ENCODE measurements at regions not wholly inside any gene's neighbourhood (a gene's known extent, or its start where the extent isn't known, plus 50 kb on each side); places are given as distances from the start of the nearest gene placed in this dataset.

GRCh38 chr1:80646053-80646452, 1154.7 kb upstream of the ADGRL2 start:
- BruUV-seq (replicated peaks), result no TSS peak
- WGBS (ENCODE audit: low lambda C conversion rate), result 0% methylated on average over 2 of the region's 2 CpGs
- Histone ChIP-seq H4K20me1 (ENCODE audit: insufficient read depth, low read length) (no peaks in the 10 kb centered on the region), H2AFZ (ENCODE audit: low read length) (no peak overlapping the region), H3K27me3 (ENCODE audit: control insufficient read depth in 1 of 2, insufficient read depth in 2 of 2, low read length in 2 of 2) (no peaks in the 10 kb centered on the region), H3K36me3 (replicated peaks in 1 of 2; ENCODE audit: control insufficient read depth in 1 of 2, insufficient read depth in 2 of 2, low read length in 2 of 2) (no peaks in the 10 kb centered on the region), H3K9ac (ENCODE audit: insufficient read depth, low read depth, low read length) (no peak overlapping the region), H3K4me1 (ENCODE audit: insufficient read depth, low read length) (no peaks in the 10 kb centered on the region), H3K27ac (ENCODE audit: extremely low read length, insufficient read depth, low read length) (no peak overlapping the region), H3K4me3 (replicated peaks in 1 of 3; ENCODE audit: insufficient read depth in 1 of 3, low read depth in 2 of 3, low read length in 3 of 3) (no peak overlapping the region), H3K9me3 (ENCODE audit: low read length) (peaks cover 73% of the 10 kb centered on the region), H3K4me2 (ENCODE audit: low read depth, low read length) (no peak overlapping the region), H3K79me2 (ENCODE audit: insufficient read depth, low read length) (no peaks in the 10 kb centered on the region)
- FAIRE-seq, result no peak
- ChIA-PET CTCF (ENCODE audit: low intra/inter-chr PET ratio, low total read pairs) (no interaction called here), POLR2A (no interaction called here)
- in situ Hi-C loops (cut with HindIII; ENCODE audit: extremely low pct_ligation_motif_present, low pct_unique_long_range_greater_than_20kb), result no loop called here
- DNase-seq (ENCODE audit: low spot score), result no peak
- no peak for ATAC-seq
- intact Hi-C loops (cut with micrococcal nuclease; ENCODE audit: unreplicated experiment), result no loop called here
- TF ChIP-seq ZNF710 (CRISPR knock-in tag; IDR thresholded peaks at IDR 0.05; ENCODE audit: borderline replicate concordance), result no peak

GRCh38 chr1:80645621-80646020, 1155.1 kb upstream of the ADGRL2 start:
- BruUV-seq (replicated peaks), result no TSS peak
- ChIA-PET CTCF (ENCODE audit: low intra/inter-chr PET ratio, low total read pairs) (no interaction called here), POLR2A (no interaction called here)
- no peaks in the 10 kb centered on the region for H4K20me1 ChIP-seq (ENCODE audit: insufficient read depth, low read length)
- in situ Hi-C loops (cut with HindIII; ENCODE audit: extremely low pct_ligation_motif_present, low pct_unique_long_range_greater_than_20kb), result no loop called here
- no peaks in the 10 kb centered on the region for H3K36me3 ChIP-seq (replicated peaks in 1 of 2; ENCODE audit: control insufficient read depth in 1 of 2, insufficient read depth in 2 of 2, low read length in 2 of 2)
- intact Hi-C loops (cut with micrococcal nuclease; ENCODE audit: unreplicated experiment), result no loop called here
- no peaks in the 10 kb centered on the region for H3K79me2 ChIP-seq (ENCODE audit: insufficient read depth, low read length)
- FAIRE-seq (no peak), DNase-seq (ENCODE audit: low spot score) (no peak), ATAC-seq (no peak)
- H3K4me3 ChIP-seq (replicated peaks in 1 of 3; ENCODE audit: insufficient read depth in 1 of 3, low read depth in 2 of 3, low read length in 3 of 3), result no peak overlapping the region
- no peak overlapping the region for H2AFZ ChIP-seq (ENCODE audit: low read length)
- TF ChIP-seq MXD3 (CRISPR knock-in tag; IDR thresholded peaks at IDR 0.05) (no peak), SALL2 (CRISPR knock-in tag; IDR thresholded peaks at IDR 0.05) (no peak), MEIS2 (CRISPR knock-in tag; IDR thresholded peaks at IDR 0.05) (no peak), PBX2 (CRISPR knock-in tag; IDR thresholded peaks at IDR 0.05) (no peak), HMG20B (CRISPR knock-in tag; conservative IDR thresholded peaks at IDR 0.05) (no peak), GABPB1 (CRISPR knock-in tag; IDR thresholded peaks at IDR 0.05) (no peak), ATF7 (IDR thresholded peaks at IDR 0.05) (no peak), ATF7 (CRISPR knock-in tag; IDR thresholded peaks at IDR 0.05) (no peak)
- no peaks in the 10 kb centered on the region for H3K4me1 ChIP-seq (ENCODE audit: insufficient read depth, low read length)
- H3K4me2 ChIP-seq (ENCODE audit: low read depth, low read length), result no peak overlapping the region
- peaks cover 74% of the 10 kb centered on the region for H3K9me3 ChIP-seq (ENCODE audit: low read length)
- no peaks in the 10 kb centered on the region for H3K27me3 ChIP-seq (ENCODE audit: control insufficient read depth in 1 of 2, insufficient read depth in 2 of 2, low read length in 2 of 2)
- H3K9ac ChIP-seq (ENCODE audit: insufficient read depth, low read depth, low read length), result no peak overlapping the region
- H3K27ac ChIP-seq (ENCODE audit: extremely low read length, insufficient read depth, low read length), result no peak overlapping the region

All from HepG2 (cell line).